ENCODE measurements at regions not wholly inside any gene's neighbourhood (a gene's known extent, or its start where the extent isn't known, plus 50 kb on each side); places are given as distances from the start of the nearest gene placed in this dataset.

- no peak overlapping the region for H3K27ac Mint-ChIP-seq
- DNase-seq: no peak
- ChIA-PET POLR2A (no interaction called here), CTCF (no interaction called here)
- H3K9me3 Mint-ChIP-seq (ENCODE audit: insufficient read depth): peaks cover 5% of the 10 kb centered on the region
- H3K4me1 Mint-ChIP-seq (ENCODE audit: low read depth): no peaks in the 10 kb centered on the region
- no peak overlapping the region for H3K4me3 Mint-ChIP-seq
- H3K36me3 Mint-ChIP-seq (ENCODE audit: low read depth): no peaks in the 10 kb centered on the region
- H3K27me3 Mint-ChIP-seq (ENCODE audit: low read depth): no peaks in the 10 kb centered on the region
- ATAC-seq: no peak
These were observed 392.9 kb upstream of the WWC1 start for GRCh38 chr5:167898361-167899042.

GRCh38 chr5:167899490-167900070 is 391.9 kb upstream of the WWC1 start:
- DNase-seq: no peak
- no peaks in the 10 kb centered on the region for H3K36me3 Mint-ChIP-seq (ENCODE audit: low read depth)
- H3K9me3 Mint-ChIP-seq (ENCODE audit: insufficient read depth): peaks cover 5% of the 10 kb centered on the region
- POLR2A ChIA-PET: no interaction called here
- H3K4me3 Mint-ChIP-seq: no peak overlapping the region
- H3K4me1 Mint-ChIP-seq (ENCODE audit: low read depth): no peaks in the 10 kb centered on the region
- H3K27ac Mint-ChIP-seq: no peak overlapping the region
- no peak for ATAC-seq
- no peaks in the 10 kb centered on the region for H3K27me3 Mint-ChIP-seq (ENCODE audit: low read depth)
- CTCF ChIA-PET: no interaction called here

- Mint-ChIP-seq H3K4me1 (ENCODE audit: low read depth) (no peaks in the 10 kb centered on the region), H3K36me3 (ENCODE audit: low read depth) (no peaks in the 10 kb centered on the region), H3K27ac (no peak overlapping the region), H3K4me3 (no peak overlapping the region), H3K9me3 (ENCODE audit: insufficient read depth) (peaks cover 5% of the 10 kb centered on the region), H3K27me3 (ENCODE audit: low read depth) (no peaks in the 10 kb centered on the region)
- CTCF ChIA-PET: no interaction called here
- ATAC-seq (no peak), DNase-seq (no peak)
- POLR2A ChIA-PET: no interaction called here
These were observed 391.0 kb upstream of the WWC1 start for GRCh38 chr5:167900340-167900935.

- no peaks in the 10 kb centered on the region for H3K36me3 Mint-ChIP-seq (ENCODE audit: low read depth)
These were observed 389.1 kb upstream of the WWC1 start for GRCh38 chr5:167902298-167902697.

DNA sequence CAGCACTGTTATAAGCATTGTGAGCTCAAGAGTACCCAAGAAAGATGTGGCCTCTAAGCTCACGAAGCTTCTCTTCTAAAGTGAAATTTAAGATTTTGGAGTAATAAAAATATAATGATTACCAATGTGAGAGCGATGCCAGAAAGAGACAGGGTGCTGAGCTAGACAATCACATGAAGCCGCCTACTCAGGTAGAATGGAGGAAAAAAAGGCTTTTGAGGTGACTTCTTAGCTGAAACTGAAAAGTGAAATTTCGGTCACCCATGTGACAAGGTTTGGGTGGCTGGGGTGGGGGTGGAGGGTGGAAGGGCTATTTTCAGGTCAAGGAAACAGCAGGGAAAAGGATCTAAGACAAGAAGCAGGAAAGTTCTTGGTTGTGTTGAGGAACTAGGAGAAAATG is 388.2 kb upstream of the WWC1 start:
- no peak for DNase-seq

More at GRCh38 chr5:167902298-167902697, 389.1 kb upstream of the WWC1 start:
- no peaks in the 10 kb centered on the region for H3K4me1 Mint-ChIP-seq (ENCODE audit: low read depth)
- no peak overlapping the region for H3K4me3 Mint-ChIP-seq
- ATAC-seq (no peak), DNase-seq (no peak)
- POLR2A ChIA-PET: no interaction called here
- no peaks in the 10 kb centered on the region for H3K27me3 Mint-ChIP-seq (ENCODE audit: low read depth)
- CTCF ChIA-PET: no interaction called here
- peaks cover 3% of the 10 kb centered on the region for H3K9me3 Mint-ChIP-seq (ENCODE audit: insufficient read depth)
- no peak overlapping the region for H3K27ac Mint-ChIP-seq

GRCh38 chr5:167903659-167904058 is 387.8 kb upstream of the WWC1 start:
- POLR2A ChIA-PET: no interaction called here

More for the DNA sequence above, 388.2 kb upstream of the WWC1 start:
- no peaks in the 10 kb centered on the region for H3K9me3 Mint-ChIP-seq (ENCODE audit: insufficient read depth)
- H3K27ac Mint-ChIP-seq: no peak overlapping the region
- CTCF ChIA-PET: no interaction called here
- no peak overlapping the region for H3K4me3 Mint-ChIP-seq
- H3K27me3 Mint-ChIP-seq (ENCODE audit: low read depth): no peaks in the 10 kb centered on the region
- no peak for ATAC-seq
- POLR2A ChIA-PET: interaction anchor here (0.6 kb wide), 1 partner anchor 391 kb away, joined by 3 read pairs; no protein-coding TSS in a partner anchor
- H3K4me1 Mint-ChIP-seq (ENCODE audit: low read depth): no peaks in the 10 kb centered on the region
- no peaks in the 10 kb centered on the region for H3K36me3 Mint-ChIP-seq (ENCODE audit: low read depth)

GRCh38 chr5:167905919-167906853 is 385.3 kb upstream of the WWC1 start:
- POLR2A ChIA-PET: interaction anchor here (0.6 kb wide), 1 partner anchor 1740 kb away, joined by 4 read pairs; no protein-coding TSS in a partner anchor
- Mint-ChIP-seq H3K27ac (no peak overlapping the region), H3K4me3 (no peak overlapping the region), H3K9me3 (ENCODE audit: insufficient read depth) (no peaks in the 10 kb centered on the region), H3K27me3 (ENCODE audit: low read depth) (no peaks in the 10 kb centered on the region), H3K4me1 (ENCODE audit: low read depth) (no peaks in the 10 kb centered on the region), H3K36me3 (ENCODE audit: low read depth) (no peaks in the 10 kb centered on the region)
- CTCF ChIA-PET: no interaction called here
- ATAC-seq (no peak), DNase-seq (no peak)

More at GRCh38 chr5:167903659-167904058, 387.8 kb upstream of the WWC1 start:
- CTCF ChIA-PET: no interaction called here
- Mint-ChIP-seq H3K27me3 (ENCODE audit: low read depth) (no peaks in the 10 kb centered on the region), H3K36me3 (ENCODE audit: low read depth) (no peaks in the 10 kb centered on the region), H3K9me3 (ENCODE audit: insufficient read depth) (no peaks in the 10 kb centered on the region), H3K4me3 (no peak overlapping the region), H3K4me1 (ENCODE audit: low read depth) (no peaks in the 10 kb centered on the region), H3K27ac (no peak overlapping the region)
- DNase-seq (no peak), ATAC-seq (no peak)

DNA sequence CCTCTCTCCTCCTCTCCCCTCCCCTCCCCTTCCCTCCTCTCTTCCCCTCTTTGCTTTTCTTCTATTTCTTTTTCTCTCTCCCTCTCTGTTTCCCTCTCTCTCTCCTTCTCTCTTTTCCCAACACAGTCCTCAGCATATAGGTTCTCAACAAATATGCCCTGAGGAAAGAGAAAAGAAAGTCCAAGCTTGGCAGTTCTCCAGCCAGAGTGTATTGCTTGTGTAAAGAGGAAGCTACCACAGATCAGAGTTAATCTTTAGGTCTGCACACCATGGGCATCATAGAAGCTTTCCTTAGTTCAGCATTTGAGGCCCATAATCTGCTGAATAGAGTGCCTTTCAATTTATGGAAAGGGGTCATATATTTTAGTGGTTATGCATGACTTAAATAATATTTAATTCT is 382.8 kb upstream of the WWC1 start:
- no peaks in the 10 kb centered on the region for H3K27me3 Mint-ChIP-seq (ENCODE audit: low read depth)
- ChIA-PET CTCF (no interaction called here), POLR2A (no interaction called here)
- DNase-seq (no peak), ATAC-seq (no peak)
- no peaks in the 10 kb centered on the region for H3K36me3 Mint-ChIP-seq (ENCODE audit: low read depth)
- no peak overlapping the region for H3K4me3 Mint-ChIP-seq
- no peaks in the 10 kb centered on the region for H3K9me3 Mint-ChIP-seq (ENCODE audit: insufficient read depth)
- H3K4me1 Mint-ChIP-seq (ENCODE audit: low read depth): no peaks in the 10 kb centered on the region
- H3K27ac Mint-ChIP-seq: no peak overlapping the region

GRCh38 chr5:167912941-167913665 is 378.3 kb upstream of the WWC1 start:
- H3K9me3 Mint-ChIP-seq (ENCODE audit: insufficient read depth): no peaks in the 10 kb centered on the region
- H3K27ac Mint-ChIP-seq: no peak overlapping the region
- H3K4me1 Mint-ChIP-seq (ENCODE audit: low read depth): no peaks in the 10 kb centered on the region
- CTCF ChIA-PET: no interaction called here
- ATAC-seq: no peak
- no peaks in the 10 kb centered on the region for H3K36me3 Mint-ChIP-seq (ENCODE audit: low read depth)
- no peak for DNase-seq
- H3K4me3 Mint-ChIP-seq: no peak overlapping the region
- no peaks in the 10 kb centered on the region for H3K27me3 Mint-ChIP-seq (ENCODE audit: low read depth)
- POLR2A ChIA-PET: no interaction called here

DNA sequence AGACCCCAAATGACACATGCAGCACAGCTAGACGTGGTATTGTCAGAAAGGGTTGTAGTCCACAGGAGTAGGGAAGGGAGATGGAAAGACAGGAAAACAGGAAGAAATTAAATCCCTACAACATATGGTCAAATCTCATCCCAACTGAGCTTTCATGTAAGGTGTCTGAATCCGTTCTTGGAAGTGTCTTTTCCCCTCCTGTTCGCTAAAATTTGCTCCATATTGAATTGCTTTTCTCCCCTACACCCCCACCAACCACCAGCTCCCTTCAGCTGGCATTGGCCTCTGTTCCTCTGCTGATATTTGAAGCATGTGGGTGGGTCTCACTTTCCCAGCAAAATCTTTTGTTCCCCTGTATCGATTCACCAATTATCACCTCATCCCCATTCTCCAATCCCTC is 376.2 kb upstream of the WWC1 start:
- Mint-ChIP-seq H3K27ac (no peak overlapping the region), H3K4me3 (no peak overlapping the region), H3K27me3 (ENCODE audit: low read depth) (no peaks in the 10 kb centered on the region), H3K36me3 (ENCODE audit: low read depth) (no peaks in the 10 kb centered on the region), H3K4me1 (ENCODE audit: low read depth) (no peaks in the 10 kb centered on the region), H3K9me3 (ENCODE audit: insufficient read depth) (no peaks in the 10 kb centered on the region)
- CTCF ChIA-PET: no interaction called here
- POLR2A ChIA-PET: no interaction called here
- DNase-seq (no peak), ATAC-seq (no peak)

GRCh38 chr5:167916261-167916691 is 375.2 kb upstream of the WWC1 start:
- CTCF ChIA-PET: no interaction called here
- Mint-ChIP-seq H3K4me1 (ENCODE audit: low read depth) (no peaks in the 10 kb centered on the region), H3K27ac (no peak overlapping the region), H3K9me3 (ENCODE audit: insufficient read depth) (no peaks in the 10 kb centered on the region), H3K27me3 (ENCODE audit: low read depth) (no peaks in the 10 kb centered on the region), H3K4me3 (no peak overlapping the region), H3K36me3 (ENCODE audit: low read depth) (no peaks in the 10 kb centered on the region)
- POLR2A ChIA-PET: no interaction called here
- DNase-seq (no peak), ATAC-seq (no peak)

Data from activated CD8-positive, alpha-beta T cell treated with anti-CD3 and anti-CD28 coated beads, Interleukin-2, amount 10 ng/mL, durations not matched to agents 7 days and 5 days (primary cell).